ENCODE measurements at regions not wholly inside any gene's neighbourhood (a gene's known extent, or its start where the extent isn't known, plus 50 kb on each side); places are given as distances from the start of the nearest gene placed in this dataset.
"Not testable (repeated sequence)": the region's sequence is repeated elsewhere in the genome, so short reads cannot be mapped to it uniquely, and the experiment has no call there.

DNA sequence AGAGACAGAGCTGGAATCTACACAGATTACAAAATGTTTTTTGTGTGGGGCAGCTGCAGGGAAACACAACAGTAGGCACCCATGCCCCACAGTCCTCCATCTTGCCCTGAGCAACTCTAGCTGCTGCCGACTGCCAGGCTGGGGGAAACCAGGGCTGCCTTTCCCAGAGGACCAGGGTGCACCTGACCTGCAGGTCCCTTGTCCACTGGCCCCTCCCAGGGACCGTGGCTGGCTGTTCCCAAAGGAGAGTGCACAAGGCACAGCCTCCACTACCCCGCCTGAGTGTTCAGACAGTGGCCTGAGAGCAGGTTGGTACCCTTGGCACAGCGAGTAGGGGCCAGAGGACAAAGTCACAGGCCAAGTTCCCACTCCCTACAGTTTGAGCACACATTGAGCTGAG is 181.8 kb downstream of the BARX2 start:
- Histone ChIP-seq H3K27me3 (no peaks in the 10 kb centered on the region), H3K27ac (no peak overlapping the region), H3K4me1 (no peaks in the 10 kb centered on the region), H3K4me3 (no peak overlapping the region), H3K9me3 (peaks cover 0 to 6% (median 0%) of the 10 kb centered on the region in 4 donors), H3K36me3 (no peaks in the 10 kb centered on the region)
- intact Hi-C loops (cut with DNase I) = no loop called here
- TF ChIP-seq EP300 (IDR thresholded peaks at IDR 0.05) (no peak), POLR2AphosphoS5 (IDR thresholded peaks at IDR 0.05) (no peak), POLR2A (IDR thresholded peaks at IDR 0.05) (no peak)
- TF ChIP-seq, protein P1, sequence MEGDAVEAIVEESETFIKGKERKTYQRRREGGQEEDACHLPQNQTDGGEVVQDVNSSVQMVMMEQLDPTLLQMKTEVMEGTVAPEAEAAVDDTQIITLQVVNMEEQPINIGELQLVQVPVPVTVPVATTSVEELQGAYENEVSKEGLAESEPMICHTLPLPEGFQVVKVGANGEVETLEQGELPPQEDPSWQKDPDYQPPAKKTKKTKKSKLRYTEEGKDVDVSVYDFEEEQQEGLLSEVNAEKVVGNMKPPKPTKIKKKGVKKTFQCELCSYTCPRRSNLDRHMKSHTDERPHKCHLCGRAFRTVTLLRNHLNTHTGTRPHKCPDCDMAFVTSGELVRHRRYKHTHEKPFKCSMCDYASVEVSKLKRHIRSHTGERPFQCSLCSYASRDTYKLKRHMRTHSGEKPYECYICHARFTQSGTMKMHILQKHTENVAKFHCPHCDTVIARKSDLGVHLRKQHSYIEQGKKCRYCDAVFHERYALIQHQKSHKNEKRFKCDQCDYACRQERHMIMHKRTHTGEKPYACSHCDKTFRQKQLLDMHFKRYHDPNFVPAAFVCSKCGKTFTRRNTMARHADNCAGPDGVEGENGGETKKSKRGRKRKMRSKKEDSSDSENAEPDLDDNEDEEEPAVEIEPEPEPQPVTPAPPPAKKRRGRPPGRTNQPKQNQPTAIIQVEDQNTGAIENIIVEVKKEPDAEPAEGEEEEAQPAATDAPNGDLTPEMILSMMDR (IDR thresholded peaks at IDR 0.05) = no peak
- 70 to 87% methylated on average over 4 of the region's 4 CpGs for WGBS, 2 donors
- DNase-seq = no peak

DNA sequence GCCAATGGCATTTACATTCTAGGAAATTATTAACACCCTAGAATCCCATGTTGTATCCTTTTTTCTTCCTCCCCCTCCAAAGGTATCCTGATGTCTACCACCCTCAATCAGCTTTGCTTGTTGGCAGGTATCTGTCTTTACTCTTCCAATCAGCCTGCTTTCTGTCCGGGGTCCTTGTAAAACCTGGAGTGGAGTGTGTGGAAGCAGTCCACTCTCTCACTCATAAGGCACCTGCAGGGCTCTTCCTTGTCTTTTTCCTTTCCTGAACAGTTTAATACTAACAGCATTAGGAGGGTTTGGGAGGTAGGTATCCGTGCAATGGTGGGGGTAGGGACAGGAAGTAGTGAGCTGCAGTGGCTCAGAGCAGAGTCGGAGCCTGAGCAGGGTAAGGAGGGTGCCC is 193.4 kb downstream of the BARX2 start:
- WGBS, 2 donors = 89 to 92% methylated on average over 3 of the region's 3 CpGs
- H3K36me3 ChIP-seq = no peaks in the 10 kb centered on the region

DNA sequence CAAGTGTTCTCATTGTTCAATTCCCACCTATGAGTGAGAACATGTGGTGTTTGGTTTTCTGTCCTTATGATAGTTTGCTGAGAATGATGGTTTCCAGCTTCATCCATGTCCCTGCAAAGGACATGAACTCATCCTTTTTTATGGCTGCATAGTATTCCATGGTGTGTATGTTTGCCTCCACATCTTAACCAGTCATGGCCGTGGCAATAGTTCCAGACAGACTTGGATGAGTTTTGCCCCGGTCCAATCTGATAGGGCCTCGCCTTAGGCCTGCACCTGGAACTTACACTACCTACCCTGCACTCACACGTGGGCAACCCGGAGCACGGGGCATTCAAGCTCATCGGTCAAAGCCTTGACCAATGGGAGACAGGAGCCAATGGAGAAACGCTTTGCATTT is 197.0 kb downstream of the BARX2 start:
- H3K27ac ChIP-seq; H3K27me3 ChIP-seq; H3K4me1 ChIP-seq; H3K9me3 ChIP-seq; H3K36me3 ChIP-seq; intact Hi-C loops (cut with DNase I); DNase-seq; H3K4me3 ChIP-seq: not testable (repeated sequence)
- WGBS, 2 donors = 96% methylated on average over 8 of the region's 8 CpGs

More for the DNA sequence above, 193.4 kb downstream of the BARX2 start:
- Histone ChIP-seq H3K9me3 (peaks cover 0 to 5% (median 1%) of the 10 kb centered on the region in 4 donors), H3K4me1 (no peaks in the 10 kb centered on the region), H3K27ac (no peak overlapping the region), H3K27me3 (no peaks in the 10 kb centered on the region), H3K4me3 (no peak overlapping the region)
- no peak for DNase-seq
- intact Hi-C loops (cut with DNase I) = no loop called here
- TF ChIP-seq, protein P1 (IDR thresholded peaks at IDR 0.05) = no peak
- TF ChIP-seq POLR2AphosphoS5 (IDR thresholded peaks at IDR 0.05) (no peak), POLR2A (IDR thresholded peaks at IDR 0.05) (no peak), EP300 (IDR thresholded peaks at IDR 0.05) (no peak)

DNA sequence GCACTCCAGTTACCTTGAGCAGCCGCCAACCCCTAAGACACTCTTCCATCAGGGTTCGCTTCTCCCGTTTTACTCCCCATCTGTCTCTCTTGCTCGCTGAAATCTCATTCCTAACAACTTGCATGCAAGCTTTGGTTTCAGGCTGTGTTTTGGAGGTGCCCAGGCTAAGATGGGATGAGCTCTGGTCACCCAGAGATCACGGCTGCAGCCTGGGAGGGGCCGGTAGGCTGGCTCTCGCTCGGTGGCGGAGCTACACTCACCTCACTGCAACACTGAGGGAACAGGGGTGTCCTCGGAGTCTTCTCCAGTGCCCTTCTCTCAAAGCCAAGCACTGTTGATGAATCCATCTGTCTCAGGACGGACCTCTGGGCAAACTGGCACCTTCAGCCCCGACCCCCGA is 197.5 kb downstream of the BARX2 start:
- 89 to 92% methylated on average over 13 of the region's 13 CpGs for WGBS, 2 donors
- H3K27ac ChIP-seq = no peak overlapping the region
- no peaks in the 10 kb centered on the region for H3K4me1 ChIP-seq
- no peaks in the 10 kb centered on the region for H3K27me3 ChIP-seq
- peaks cover 0 to 5% (median 1%) of the 10 kb centered on the region in 4 donors for H3K9me3 ChIP-seq
- no peak for DNase-seq
- TF ChIP-seq, protein P1 (IDR thresholded peaks at IDR 0.05) = no peak
- TF ChIP-seq POLR2AphosphoS5 (IDR thresholded peaks at IDR 0.05) (no peak), POLR2A (IDR thresholded peaks at IDR 0.05) (no peak), EP300 (IDR thresholded peaks at IDR 0.05) (no peak)
- no peaks in the 10 kb centered on the region for H3K36me3 ChIP-seq
- intact Hi-C loops (cut with DNase I) = no loop called here
- no peak overlapping the region for H3K4me3 ChIP-seq

DNA sequence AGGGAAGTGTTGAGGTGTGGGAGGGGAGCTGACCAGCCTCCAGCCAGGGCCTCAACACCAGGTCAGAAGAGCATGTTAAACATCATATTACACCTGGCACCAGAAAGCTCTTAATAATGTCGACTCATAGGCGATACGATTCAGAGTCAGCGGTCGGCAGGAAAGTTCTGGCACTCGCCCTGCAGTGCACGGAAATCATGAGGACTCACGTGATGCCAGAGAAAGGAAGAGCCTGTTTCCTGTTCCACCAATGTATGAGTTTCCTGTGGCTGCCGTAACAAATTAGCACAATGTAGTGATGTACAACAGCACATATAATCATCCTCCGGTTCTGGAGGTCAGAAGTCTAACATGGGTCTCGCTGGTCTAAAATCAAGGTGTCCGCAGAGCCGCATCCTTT is 198.8 kb downstream of the BARX2 start:
- Histone ChIP-seq H3K4me3 (no peak overlapping the region), H3K4me1 (no peaks in the 10 kb centered on the region), H3K27me3 (no peaks in the 10 kb centered on the region), H3K27ac (no peak overlapping the region), H3K36me3 (no peaks in the 10 kb centered on the region), H3K9me3 (peaks cover 0 to under 1% (median 0%) of the 10 kb centered on the region in 4 donors)
- intact Hi-C loops (cut with DNase I) = no loop called here
- TF ChIP-seq, protein P1 (IDR thresholded peaks at IDR 0.05) = no peak
- no peak for TF ChIP-seq EP300 (IDR thresholded peaks at IDR 0.05)
- no peak for TF ChIP-seq POLR2A (IDR thresholded peaks at IDR 0.05)
- no peak for TF ChIP-seq POLR2AphosphoS5 (IDR thresholded peaks at IDR 0.05)
- no peak for DNase-seq
- WGBS, 2 donors = 66 to 91% methylated on average over 13 of the region's 13 CpGs

All from sigmoid colon (tissue), 6 donors.